Activated CD8-positive, alpha-beta T cell treated with anti-CD3 and anti-CD28 coated beads, Interleukin-2, amount 10 ng/mL, durations not matched to agents 7 days and 5 days (primary cell): ENCODE measurements at regions not wholly inside any gene's neighbourhood (a gene's known extent, or its start where the extent isn't known, plus 50 kb on each side); places are given as distances from the start of the nearest gene placed in this dataset.

Source experiments
- ATAC-seq: fragments of 150-1000 bp; cut with Tn5 transposase; one replicate; pipeline ENCODE4 v1.10.0; 2021; ENCODE audit warnings: moderate library complexity
- CTCF ChIA-PET: fragments of 350-600 bp; sonication (Branson Sonifier 250); formaldehyde crosslinking; loops from one replicate; lab custom pipeline; 2021; ENCODE audit warnings: antibody characterized with exemption; lab: Charles Lee
- POLR2A ChIA-PET: fragments of 350-600 bp; sonication (Branson Sonifier 250); formaldehyde crosslinking; loops from one replicate; lab custom pipeline; 2021; ENCODE audit warnings: antibody characterized with exemption; lab: Charles Lee
- DNase-seq: peaks from one replicate; pipeline ENCODE4 v3.0.0-alpha.2; 2020
- H3K27ac Mint-ChIP-seq: one replicate; pipeline ENCODE4 v1.8.0; 2021; ENCODE audit warnings: mild to moderate bottlenecking, mixed read lengths
- H3K27me3 Mint-ChIP-seq: one replicate; pipeline ENCODE4 v1.8.0; 2021; ENCODE audit warnings: low read depth, mixed read lengths
- H3K36me3 Mint-ChIP-seq: one replicate; pipeline ENCODE4 v1.8.0; 2021; ENCODE audit warnings: low read depth, mixed read lengths
- H3K4me1 Mint-ChIP-seq: one replicate; pipeline ENCODE4 v1.8.0; 2021; ENCODE audit warnings: low read depth, mixed read lengths
- H3K4me3 Mint-ChIP-seq: one replicate; pipeline ENCODE4 v1.8.0; 2021; ENCODE audit warnings: mild to moderate bottlenecking, mixed read lengths
- H3K9me3 Mint-ChIP-seq: one replicate; pipeline ENCODE4 v1.8.0; 2022; ENCODE audit warnings: mixed read lengths; ENCODE audit not compliant: insufficient read depth

GRCh38 chr11:17132654-17133053 is 55.2 kb upstream of the RPS13 start:
- no peaks in the 10 kb centered on the region for H3K4me1 Mint-ChIP-seq
- peaks cover 14% of the 10 kb centered on the region for H3K36me3 Mint-ChIP-seq
- no peak overlapping the region for H3K27ac Mint-ChIP-seq
- ATAC-seq (no peak), DNase-seq (no peak)
- H3K9me3 Mint-ChIP-seq: no peaks in the 10 kb centered on the region
- no peak overlapping the region for H3K4me3 Mint-ChIP-seq
- POLR2A ChIA-PET: no interaction called here
- H3K27me3 Mint-ChIP-seq: no peaks in the 10 kb centered on the region
- CTCF ChIA-PET: interaction anchor here (1.3 kb wide), 1 partner anchor 313 kb away, joined by 3 read pairs; no protein-coding TSS in a partner anchor

GRCh38 chr11:17129003-17129402 is 51.5 kb upstream of the RPS13 start:
- H3K27ac Mint-ChIP-seq: no peak overlapping the region
- no peak overlapping the region for H3K4me3 Mint-ChIP-seq
- no peaks in the 10 kb centered on the region for H3K9me3 Mint-ChIP-seq
- peaks cover 12% of the 10 kb centered on the region for H3K36me3 Mint-ChIP-seq
- no peaks in the 10 kb centered on the region for H3K4me1 Mint-ChIP-seq
- ChIA-PET CTCF (interaction anchor here (0.6 kb wide), 1 partner anchor 89 kb away, joined by 3 read pairs; no protein-coding TSS in a partner anchor), POLR2A (no interaction called here)
- ATAC-seq: no peak
- H3K27me3 Mint-ChIP-seq: no peaks in the 10 kb centered on the region
- no peak for DNase-seq
